Dermis blood vessel endothelial cell (primary cell): ENCODE measurements at regions not wholly inside any gene's neighbourhood (a gene's known extent, or its start where the extent isn't known, plus 50 kb on each side); places are given as distances from the start of the nearest gene placed in this dataset.

ENCODE experiments used
- DNase-seq: peaks from one replicate; pipeline ENCODE4 v3.0.0; 2010

DNA sequence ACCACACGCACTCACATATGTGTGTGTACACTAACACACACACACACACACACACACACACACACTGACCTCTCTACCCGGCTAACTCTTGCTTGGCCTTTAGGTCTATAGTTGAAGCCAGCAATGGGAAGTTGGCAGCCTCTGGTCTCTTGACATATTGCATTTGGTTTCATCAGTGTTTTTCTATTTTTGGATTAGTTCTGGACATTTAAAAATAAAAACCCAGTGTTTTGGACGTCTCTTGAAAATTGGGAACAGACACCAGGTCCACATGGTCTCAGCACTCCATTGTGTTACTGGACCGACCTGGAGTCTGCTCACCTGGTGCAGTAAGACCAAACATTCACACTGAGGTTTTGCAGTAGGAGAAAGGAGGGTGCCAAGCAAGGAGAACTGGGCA is 50.4 kb upstream of the AFF3 start:
- no peak for DNase-seq

DNA sequence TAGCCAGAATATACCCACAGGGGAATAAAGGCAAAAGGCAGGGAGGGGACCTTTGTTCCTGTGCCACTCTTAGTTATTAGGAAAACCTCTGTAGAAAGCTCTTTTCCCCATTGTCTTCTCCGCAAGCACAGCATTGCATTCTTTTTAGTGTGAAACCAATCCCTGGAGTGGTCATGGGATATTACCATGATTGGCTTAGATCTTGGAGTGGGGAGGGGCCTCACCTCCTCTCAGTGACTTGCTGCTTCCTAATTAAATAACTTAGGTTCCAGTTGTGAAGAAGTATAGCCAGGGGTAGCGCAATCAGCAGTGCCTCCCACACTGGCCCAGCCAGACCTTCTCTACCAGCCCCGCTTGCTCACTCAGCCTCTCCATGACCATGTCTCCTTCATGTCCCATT is 49.9 kb upstream of the AFF3 start:
- DNase-seq, result no peak
